HG02884 (cell line): ENCODE measurements at regions not wholly inside any gene's neighbourhood (a gene's known extent, or its start where the extent isn't known, plus 50 kb on each side); places are given as distances from the start of the nearest gene placed in this dataset.

ENCODE experiments used
- ATAC-seq: cut with Tn5 transposase; IDR thresholded peaks from one replicate; pipeline ENCODE4 v1.9.1; 2021; ENCODE audit warnings: mild to moderate bottlenecking, moderate library complexity; ENCODE audit not compliant: unreplicated experiment

- no peak for ATAC-seq
Measured at GRCh38 chr4:177569434-177569833, 127.2 kb upstream of the AGA start.

- ATAC-seq: no peak
Measured at GRCh38 chr4:177573507-177573906, 131.3 kb upstream of the AGA start.

GRCh38 chr4:177574446-177574845 is 132.2 kb upstream of the AGA start:
- ATAC-seq: no peak

GRCh38 chr4:177579649-177580048 is 137.4 kb upstream of the AGA start:
- no peak for ATAC-seq

GRCh38 chr4:177582992-177583391 is 140.8 kb upstream of the AGA start:
- ATAC-seq: no peak

- no peak for ATAC-seq
Measured at GRCh38 chr4:177587989-177588388, 145.8 kb upstream of the AGA start.

- no peak for ATAC-seq
Measured at GRCh38 chr4:177595386-177595785, 153.1 kb upstream of the AGA start.

- ATAC-seq: no peak
Measured at GRCh38 chr4:177596035-177596434, 153.8 kb upstream of the AGA start.

- ATAC-seq: no peak
Measured at GRCh38 chr4:177596991-177597390, 154.8 kb upstream of the AGA start.

GRCh38 chr4:177605252-177605651 is 163.0 kb upstream of the AGA start:
- no peak for ATAC-seq

- ATAC-seq: no peak
Measured at GRCh38 chr4:177607111-177607573, 164.9 kb upstream of the AGA start.

GRCh38 chr4:177611974-177612664 is 169.9 kb upstream of the AGA start:
- ATAC-seq: no peak

GRCh38 chr4:177612684-177613083 is 170.4 kb upstream of the AGA start:
- ATAC-seq: no peak

- no peak for ATAC-seq
Measured at GRCh38 chr4:177632481-177632880, 190.2 kb upstream of the AGA start.

- ATAC-seq: no peak
Measured at GRCh38 chr4:177638871-177639270, 196.6 kb upstream of the AGA start.

GRCh38 chr4:177640864-177641263 is 198.6 kb upstream of the AGA start:
- ATAC-seq: no peak

- no peak for ATAC-seq
Measured at GRCh38 chr4:177660223-177660622, 218.0 kb upstream of the AGA start.

GRCh38 chr4:177667687-177668086 is 225.4 kb upstream of the AGA start:
- ATAC-seq: no peak

- ATAC-seq: no peak
Measured at GRCh38 chr4:177671387-177671786, 229.2 kb upstream of the AGA start.

GRCh38 chr4:177671845-177672244 is 229.6 kb upstream of the AGA start:
- ATAC-seq: no peak

GRCh38 chr4:177673985-177674489 is 231.8 kb upstream of the AGA start:
- ATAC-seq: no peak

GRCh38 chr4:177680308-177680707 is 238.1 kb upstream of the AGA start:
- ATAC-seq: no peak

GRCh38 chr4:177681902-177682301 is 239.7 kb upstream of the AGA start:
- no peak for ATAC-seq
